ENCODE measurements at regions not wholly inside any gene's neighbourhood (a gene's known extent, or its start where the extent isn't known, plus 50 kb on each side); places are given as distances from the start of the nearest gene placed in this dataset.

DNA sequence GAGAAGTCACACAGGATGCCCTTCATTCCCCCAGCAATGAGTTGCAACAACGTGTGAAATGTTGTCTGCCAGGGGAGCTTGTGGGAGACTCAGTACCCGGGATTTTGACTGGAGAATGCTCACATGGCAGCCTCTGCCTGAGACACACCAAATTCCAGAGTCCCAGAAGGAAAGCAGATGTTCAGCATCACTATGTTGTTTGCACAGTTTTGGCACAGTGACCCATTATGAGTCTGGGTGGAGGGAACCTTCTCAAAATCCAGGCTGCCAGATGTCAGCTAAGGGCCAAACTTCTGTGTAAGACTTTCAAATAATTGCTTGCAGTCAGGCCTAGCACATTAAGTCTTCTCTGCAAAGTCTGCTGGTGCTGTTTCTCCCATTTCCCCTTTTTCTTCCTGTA lies 1029.7 kb upstream of the TENM3 start:
- no peaks in the 10 kb centered on the region for H3K9me3 ChIP-seq (replicated peaks; ENCODE audit: low read length)
- no peaks in the 10 kb centered on the region for H3K4me1 ChIP-seq (ENCODE audit: control insufficient read depth, insufficient read depth, low read length)
- no peak overlapping the region for H3K4me2 ChIP-seq (ENCODE audit: low read length)
- no peaks in the 10 kb centered on the region for H3K36me3 ChIP-seq (ENCODE audit: insufficient read depth, low read length)
- H3K9ac ChIP-seq (ENCODE audit: low read depth, low read length): no peak overlapping the region
- H3K4me3 ChIP-seq (ENCODE audit: low read length): no peak overlapping the region
- no peaks in the 10 kb centered on the region for H3K27me3 ChIP-seq (ENCODE audit: control insufficient read depth, insufficient read depth, low read length)

DNA sequence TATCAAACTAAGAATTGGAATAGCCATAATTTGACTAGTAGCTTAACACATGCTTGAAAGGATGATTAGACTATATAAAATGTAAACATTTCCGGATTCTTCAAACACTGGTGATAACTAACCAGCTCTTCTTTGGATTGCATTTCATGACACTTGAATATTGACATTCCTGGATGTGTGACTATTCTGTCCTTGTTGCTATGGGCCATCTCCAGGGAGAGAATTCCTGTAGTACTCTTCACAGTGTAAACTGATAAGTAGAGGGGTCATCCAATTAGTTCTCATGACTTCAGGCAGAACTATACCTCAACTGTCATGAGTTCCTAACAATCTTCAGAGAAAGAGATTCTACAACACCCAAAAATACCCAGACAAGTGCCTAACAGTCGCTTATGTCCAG lies 1026.7 kb upstream of the TENM3 start:
- H3K4me2 ChIP-seq (ENCODE audit: low read length): no peak overlapping the region
- H3K4me3 ChIP-seq (ENCODE audit: low read length): no peak overlapping the region

DNA sequence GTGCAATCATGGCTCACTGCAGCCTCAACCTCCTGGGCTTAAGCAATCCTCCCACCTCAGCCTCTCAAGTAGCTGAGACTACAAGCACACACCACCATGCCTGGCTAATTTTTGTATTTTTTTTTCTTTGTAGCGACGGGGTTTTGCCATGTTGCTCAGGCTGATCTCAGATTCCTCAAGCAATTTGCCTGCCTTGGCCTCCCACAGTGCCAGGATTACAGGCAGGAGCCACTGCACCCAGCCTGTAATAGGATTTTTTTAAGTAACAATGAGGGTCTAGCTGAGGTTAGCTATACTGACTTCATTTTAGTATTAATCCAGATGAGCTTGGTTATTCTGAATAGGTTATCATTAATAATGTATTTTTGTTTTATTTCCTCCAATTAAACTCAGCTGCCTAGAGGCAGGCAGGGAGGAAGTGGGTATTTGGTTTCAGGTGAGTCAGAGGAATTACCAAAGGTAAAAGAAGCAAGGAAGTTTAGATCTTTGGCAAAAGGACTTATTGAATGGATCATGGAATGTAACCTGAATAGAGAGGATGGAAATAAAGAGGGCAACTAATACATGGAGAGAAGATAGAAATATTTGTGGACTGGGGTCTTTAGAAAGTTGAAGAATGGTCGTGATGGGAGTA lies 1023.3 kb upstream of the TENM3 start:
- Histone ChIP-seq H3K36me3 (ENCODE audit: insufficient read depth, low read length) (no peaks in the 10 kb centered on the region), H3K4me3 (ENCODE audit: low read length) (no peak overlapping the region), H3K27me3 (ENCODE audit: control insufficient read depth, insufficient read depth, low read length) (no peaks in the 10 kb centered on the region), H3K9me3 (replicated peaks; ENCODE audit: low read length) (no peaks in the 10 kb centered on the region), H3K4me2 (ENCODE audit: low read length) (no peak overlapping the region), H3K9ac (ENCODE audit: low read depth, low read length) (no peak overlapping the region), H3K4me1 (ENCODE audit: control insufficient read depth, insufficient read depth, low read length) (no peaks in the 10 kb centered on the region)

More for the DNA sequence above, 1026.7 kb upstream of the TENM3 start:
- H3K4me1 ChIP-seq (ENCODE audit: control insufficient read depth, insufficient read depth, low read length): no peaks in the 10 kb centered on the region
- no peak overlapping the region for H3K9ac ChIP-seq (ENCODE audit: low read depth, low read length)
- no peaks in the 10 kb centered on the region for H3K36me3 ChIP-seq (ENCODE audit: insufficient read depth, low read length)
- no peaks in the 10 kb centered on the region for H3K9me3 ChIP-seq (replicated peaks; ENCODE audit: low read length)
- no peaks in the 10 kb centered on the region for H3K27me3 ChIP-seq (ENCODE audit: control insufficient read depth, insufficient read depth, low read length)

DNA sequence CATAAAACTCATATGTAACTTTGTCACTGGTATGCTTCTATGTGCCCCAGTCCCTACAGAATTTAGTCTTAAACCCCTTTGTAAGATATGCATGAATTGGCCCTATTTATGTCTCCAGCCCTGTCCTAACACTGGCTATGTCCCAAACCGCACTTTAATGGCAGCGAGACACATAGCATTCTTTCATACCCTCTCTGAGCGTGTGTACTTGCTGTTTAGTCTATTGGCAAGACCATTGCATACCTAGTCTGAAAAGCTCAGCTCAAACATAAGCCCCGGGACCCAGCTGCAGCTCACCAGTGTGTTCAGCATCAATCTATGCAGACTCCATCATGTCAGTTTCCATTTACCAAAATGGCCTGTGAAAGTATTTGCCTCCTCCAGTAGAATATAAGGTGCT lies 1018.4 kb upstream of the TENM3 start:
- Histone ChIP-seq H3K9ac (ENCODE audit: low read depth, low read length) (no peak overlapping the region), H3K4me3 (ENCODE audit: low read length) (no peak overlapping the region), H3K4me2 (ENCODE audit: low read length) (no peak overlapping the region), H3K4me1 (ENCODE audit: control insufficient read depth, insufficient read depth, low read length) (no peaks in the 10 kb centered on the region), H3K9me3 (replicated peaks; ENCODE audit: low read length) (no peaks in the 10 kb centered on the region), H3K36me3 (ENCODE audit: insufficient read depth, low read length) (no peaks in the 10 kb centered on the region), H3K27me3 (ENCODE audit: control insufficient read depth, insufficient read depth, low read length) (no peaks in the 10 kb centered on the region)

DNA sequence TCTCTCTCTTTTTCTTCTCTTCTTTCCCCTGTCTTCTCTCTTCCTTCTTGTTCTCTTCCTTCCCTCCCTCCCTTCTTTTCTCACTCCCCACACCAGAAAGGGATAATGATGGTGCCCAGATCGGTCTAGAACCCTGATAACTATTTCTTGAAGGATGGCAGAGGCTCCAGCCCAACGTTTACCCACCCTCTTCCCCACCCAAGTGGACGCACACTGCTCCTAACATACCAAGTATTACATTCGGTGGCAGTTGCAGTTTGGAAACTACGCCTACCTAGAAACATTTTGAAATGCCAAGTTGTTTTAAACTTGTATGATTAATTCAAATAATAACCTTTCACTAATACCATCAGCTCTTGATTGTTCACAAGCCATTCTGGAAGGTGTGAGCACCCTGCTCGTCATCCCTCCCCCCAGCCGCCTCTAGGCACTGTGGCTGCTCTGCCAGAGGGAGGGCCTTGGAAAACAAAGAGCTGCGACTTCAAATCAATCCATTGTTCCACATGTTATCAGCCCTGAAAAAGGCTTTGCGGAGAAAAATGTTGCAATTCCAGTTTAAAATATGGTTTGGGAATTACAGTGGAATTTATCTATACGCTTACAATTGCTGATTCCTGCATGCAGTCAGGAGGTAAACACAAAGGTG lies 1017.5 kb upstream of the TENM3 start:
- Histone ChIP-seq H3K9ac (ENCODE audit: low read depth, low read length) (no peak overlapping the region), H3K9me3 (replicated peaks; ENCODE audit: low read length) (no peaks in the 10 kb centered on the region), H3K4me2 (ENCODE audit: low read length) (no peak overlapping the region), H3K27me3 (ENCODE audit: control insufficient read depth, insufficient read depth, low read length) (no peaks in the 10 kb centered on the region), H3K36me3 (ENCODE audit: insufficient read depth, low read length) (no peaks in the 10 kb centered on the region), H3K4me1 (ENCODE audit: control insufficient read depth, insufficient read depth, low read length) (no peaks in the 10 kb centered on the region), H3K4me3 (ENCODE audit: low read length) (no peak overlapping the region)

DNA sequence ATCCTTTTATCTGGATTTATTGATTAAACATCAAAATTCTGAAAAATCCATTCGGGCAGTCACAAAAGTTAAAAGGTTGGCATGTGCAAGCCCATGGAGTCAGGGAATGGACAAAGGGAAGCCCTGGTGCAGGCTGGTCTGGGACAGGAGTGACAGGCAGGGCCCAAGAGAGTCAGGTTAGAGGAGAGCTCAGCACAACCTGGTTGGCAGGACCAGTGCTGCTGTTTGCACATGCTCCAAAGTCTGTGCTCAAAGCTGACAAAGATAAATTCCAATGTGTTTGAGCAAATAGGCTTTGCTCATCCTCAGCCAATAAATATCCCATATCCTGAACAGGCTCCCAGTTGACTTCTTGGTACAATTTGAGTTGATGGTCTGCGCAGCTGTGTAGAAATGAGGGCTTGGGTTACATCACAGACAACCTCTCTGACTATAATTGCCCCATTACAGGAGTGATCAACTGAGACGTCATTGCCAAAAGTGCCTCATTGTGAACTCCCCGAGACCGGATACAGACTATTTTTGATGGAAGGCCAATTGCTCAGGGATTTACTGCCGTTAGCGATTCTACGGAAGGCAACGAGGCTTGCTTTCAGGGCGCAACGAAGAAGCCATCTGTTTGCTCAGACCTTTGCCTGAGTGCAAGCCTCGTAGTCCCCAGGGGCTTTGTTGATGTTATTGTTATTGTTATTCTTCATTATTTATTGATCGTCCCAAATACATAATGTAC lies 1008.1 kb upstream of the TENM3 start:
- H3K4me3 ChIP-seq (ENCODE audit: low read length): no peak overlapping the region
- no peaks in the 10 kb centered on the region for H3K4me1 ChIP-seq (ENCODE audit: control insufficient read depth, insufficient read depth, low read length)
- H3K27me3 ChIP-seq (ENCODE audit: control insufficient read depth, insufficient read depth, low read length): no peaks in the 10 kb centered on the region
- no peaks in the 10 kb centered on the region for H3K9me3 ChIP-seq (replicated peaks; ENCODE audit: low read length)
- H3K36me3 ChIP-seq (ENCODE audit: insufficient read depth, low read length): no peaks in the 10 kb centered on the region
- no peak overlapping the region for H3K9ac ChIP-seq (ENCODE audit: low read depth, low read length)
- H3K4me2 ChIP-seq (ENCODE audit: low read length): no peak overlapping the region

DNA sequence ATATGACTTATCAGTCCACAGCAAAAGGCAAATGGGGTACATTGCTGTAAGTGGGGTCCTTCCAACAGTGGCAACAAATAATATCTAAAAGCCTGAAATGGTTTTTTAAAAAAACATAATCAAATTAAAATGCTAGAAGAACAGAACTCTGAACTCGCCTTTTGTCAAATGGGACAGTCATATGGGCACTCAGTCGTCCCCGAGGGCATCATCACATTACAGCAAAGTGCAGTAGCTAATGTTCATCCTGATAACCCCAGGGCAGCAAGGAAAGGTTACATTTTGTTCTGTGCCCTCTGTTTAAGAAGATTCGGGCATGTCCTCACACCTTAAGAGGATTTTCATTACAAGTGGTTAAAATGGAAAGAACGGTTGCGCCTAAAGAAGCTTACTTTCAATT lies 997.9 kb upstream of the TENM3 start:
- H3K27me3 ChIP-seq (ENCODE audit: control insufficient read depth, insufficient read depth, low read length): no peaks in the 10 kb centered on the region
- no peak overlapping the region for H3K4me2 ChIP-seq (ENCODE audit: low read length)
- no peak overlapping the region for H3K4me3 ChIP-seq (ENCODE audit: low read length)
- H3K36me3 ChIP-seq (ENCODE audit: insufficient read depth, low read length): no peaks in the 10 kb centered on the region
- no peaks in the 10 kb centered on the region for H3K4me1 ChIP-seq (ENCODE audit: control insufficient read depth, insufficient read depth, low read length)
- no peak overlapping the region for H3K9ac ChIP-seq (ENCODE audit: low read depth, low read length)
- H3K9me3 ChIP-seq (replicated peaks; ENCODE audit: low read length): no peaks in the 10 kb centered on the region

DNA sequence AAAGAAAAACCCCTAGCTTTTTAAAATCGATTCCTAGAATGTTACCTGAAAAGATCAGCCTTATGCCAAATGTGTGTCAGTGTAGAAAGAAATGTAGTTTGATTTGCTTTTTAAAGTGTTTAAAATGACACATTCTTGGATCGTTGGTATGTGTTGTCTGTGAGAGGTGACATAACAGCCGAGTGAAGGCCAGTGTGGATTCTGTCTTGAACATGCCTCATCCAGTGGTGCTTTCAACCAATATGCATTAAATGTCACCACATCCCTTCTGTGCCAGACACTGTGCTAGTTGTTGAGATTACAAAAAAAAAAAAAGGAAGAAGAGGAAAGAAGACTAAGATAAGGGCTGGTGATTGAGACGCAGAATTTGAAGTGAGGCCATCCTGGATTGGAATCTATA lies 994.2 kb upstream of the TENM3 start:
- Histone ChIP-seq H3K4me2 (ENCODE audit: low read length) (no peak overlapping the region), H3K4me1 (ENCODE audit: control insufficient read depth, insufficient read depth, low read length) (no peaks in the 10 kb centered on the region), H3K9ac (ENCODE audit: low read depth, low read length) (no peak overlapping the region), H3K36me3 (ENCODE audit: insufficient read depth, low read length) (no peaks in the 10 kb centered on the region), H3K9me3 (replicated peaks; ENCODE audit: low read length) (no peaks in the 10 kb centered on the region), H3K27me3 (ENCODE audit: control insufficient read depth, insufficient read depth, low read length) (no peaks in the 10 kb centered on the region), H3K4me3 (ENCODE audit: low read length) (no peak overlapping the region)

DNA sequence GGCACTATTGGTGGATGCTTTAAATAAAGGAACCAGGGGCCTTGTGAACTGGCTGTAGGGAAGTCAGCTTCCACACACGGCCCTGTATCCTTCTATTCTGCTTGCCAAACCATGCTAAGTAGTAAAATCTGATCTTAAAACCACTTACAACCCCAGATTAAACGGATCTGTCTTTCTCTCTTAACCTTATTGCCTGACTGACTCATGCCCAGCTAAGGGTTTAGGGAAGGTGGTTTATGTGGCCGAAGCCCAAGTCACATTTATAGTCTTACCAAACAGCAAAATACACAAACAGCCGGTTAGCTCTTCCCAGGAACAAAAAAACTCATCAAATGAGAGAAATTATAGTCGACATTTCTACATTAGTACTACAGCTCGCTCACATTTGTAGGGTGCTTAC lies 988.4 kb upstream of the TENM3 start:
- H3K4me1 ChIP-seq (ENCODE audit: control insufficient read depth, insufficient read depth, low read length): no peaks in the 10 kb centered on the region
- H3K36me3 ChIP-seq (ENCODE audit: insufficient read depth, low read length): no peaks in the 10 kb centered on the region
- H3K9ac ChIP-seq (ENCODE audit: low read depth, low read length): no peak overlapping the region
- no peaks in the 10 kb centered on the region for H3K27me3 ChIP-seq (ENCODE audit: control insufficient read depth, insufficient read depth, low read length)
- H3K9me3 ChIP-seq (replicated peaks; ENCODE audit: low read length): no peaks in the 10 kb centered on the region
- no peak overlapping the region for H3K4me2 ChIP-seq (ENCODE audit: low read length)
- H3K4me3 ChIP-seq (ENCODE audit: low read length): no peak overlapping the region

DNA sequence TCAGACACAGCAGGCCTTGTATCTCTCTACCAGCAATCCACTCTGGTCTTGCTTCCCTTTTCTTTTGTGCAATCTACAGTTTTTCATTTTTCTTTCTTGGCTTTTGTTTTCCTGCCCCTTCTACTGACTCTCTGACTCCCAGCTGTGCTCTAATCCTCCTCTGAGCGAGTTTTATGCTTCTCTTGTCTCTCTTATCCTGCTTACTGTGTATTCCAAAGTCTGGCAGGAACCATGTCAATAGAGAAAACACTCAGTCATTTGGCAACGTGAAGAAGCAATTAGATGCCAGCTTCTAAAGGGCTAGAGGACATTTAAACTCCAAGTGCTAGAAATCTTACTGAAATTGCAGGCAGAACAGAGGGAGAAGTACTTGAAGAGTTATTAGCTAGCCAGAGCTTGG lies 984.6 kb upstream of the TENM3 start:
- no peaks in the 10 kb centered on the region for H3K4me1 ChIP-seq (ENCODE audit: control insufficient read depth, insufficient read depth, low read length)
- H3K9me3 ChIP-seq (replicated peaks; ENCODE audit: low read length): no peaks in the 10 kb centered on the region
- H3K4me2 ChIP-seq (ENCODE audit: low read length): no peak overlapping the region
- H3K9ac ChIP-seq (ENCODE audit: low read depth, low read length): no peak overlapping the region
- H3K36me3 ChIP-seq (ENCODE audit: insufficient read depth, low read length): no peaks in the 10 kb centered on the region
- H3K27me3 ChIP-seq (ENCODE audit: control insufficient read depth, insufficient read depth, low read length): no peaks in the 10 kb centered on the region
- H3K4me3 ChIP-seq (ENCODE audit: low read length): no peak overlapping the region

DNA sequence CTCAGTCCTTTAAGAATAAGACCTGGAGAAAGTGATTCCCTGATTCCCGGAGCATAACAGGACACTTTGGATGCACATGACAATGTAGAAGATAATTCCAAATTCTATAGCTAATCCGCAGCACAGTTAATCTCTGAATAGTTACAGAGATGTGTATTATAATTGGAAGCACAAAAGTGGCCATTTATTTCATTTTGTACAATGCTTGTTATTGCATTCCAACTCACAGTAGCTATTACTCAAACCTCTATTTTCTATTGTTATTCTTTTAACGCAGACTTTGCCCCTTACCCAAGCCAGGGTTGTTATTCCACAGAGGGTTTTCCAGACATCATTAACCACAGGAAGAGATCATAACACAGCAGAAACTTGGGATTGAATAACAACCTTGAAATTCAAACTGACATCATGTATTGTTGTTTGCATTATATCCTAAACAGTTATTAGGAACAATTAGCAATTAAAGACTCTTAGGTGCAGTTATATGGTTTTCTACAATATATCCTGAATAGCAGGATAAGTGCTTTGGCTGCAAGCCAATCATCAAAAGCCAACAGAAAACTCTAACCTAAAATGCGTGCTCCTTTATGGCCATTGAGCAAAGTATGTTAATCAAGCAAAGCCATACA lies 984.0 kb upstream of the TENM3 start:
- Histone ChIP-seq H3K9ac (ENCODE audit: low read depth, low read length) (no peak overlapping the region), H3K4me3 (ENCODE audit: low read length) (no peak overlapping the region)

More for the DNA sequence above, 984.0 kb upstream of the TENM3 start:
- Histone ChIP-seq H3K9me3 (replicated peaks; ENCODE audit: low read length) (no peaks in the 10 kb centered on the region), H3K36me3 (ENCODE audit: insufficient read depth, low read length) (no peaks in the 10 kb centered on the region), H3K4me2 (ENCODE audit: low read length) (no peak overlapping the region), H3K4me1 (ENCODE audit: control insufficient read depth, insufficient read depth, low read length) (no peaks in the 10 kb centered on the region), H3K27me3 (ENCODE audit: control insufficient read depth, insufficient read depth, low read length) (no peaks in the 10 kb centered on the region)
